Mucosa of rectum (tissue), 2 donors: ENCODE measurements at regions not wholly inside any gene's neighbourhood (a gene's known extent, or its start where the extent isn't known, plus 50 kb on each side); places are given as distances from the start of the nearest gene placed in this dataset.

ENCODE experiments used
- H3K27ac ChIP-seq, 2 donors: one replicate each; pipeline ENCODE4 v1.7.0; 2013; ENCODE audit warnings: inconsistent platforms in 2 of 2, low read depth in 2 of 2, low read length in 2 of 2
- H3K27me3 ChIP-seq, 2 donors: one replicate each; pipeline ENCODE4 v1.7.0; 2013; ENCODE audit warnings: low read length in 2 of 2; ENCODE audit not compliant: control insufficient read depth in 2 of 2, insufficient read depth in 2 of 2
- H3K36me3 ChIP-seq, 2 donors: one replicate each; pipeline ENCODE4 v1.7.0; 2013; ENCODE audit warnings: low read length in 2 of 2; ENCODE audit not compliant: control insufficient read depth in 2 of 2, insufficient read depth in 2 of 2
- H3K4me1 ChIP-seq, 2 donors: one replicate each; pipeline ENCODE4 v1.7.0; 2013; ENCODE audit warnings: low read length in 2 of 2, mild to moderate bottlenecking in 1 of 2; ENCODE audit not compliant: control insufficient read depth in 2 of 2, insufficient read depth in 2 of 2
- H3K4me3 ChIP-seq, 2 donors: one replicate each; pipeline ENCODE4 v1.7.0; 2013; ENCODE audit warnings: low read length in 2 of 2
- H3K9ac ChIP-seq, 2 donors: one replicate each; pipeline ENCODE4 v1.7.0; 2013; ENCODE audit warnings: low read length in 2 of 2, low read depth in 1 of 2, mild to moderate bottlenecking in 1 of 2
- H3K9me3 ChIP-seq, 2 donors: one replicate each; pipeline ENCODE4 v1.7.0; 2013; ENCODE audit warnings: low read length in 2 of 2; ENCODE audit not compliant: control insufficient read depth in 2 of 2
- donor health status: healthy.
- donor health status: Normal muscosa, but diverticular disease.

DNA sequence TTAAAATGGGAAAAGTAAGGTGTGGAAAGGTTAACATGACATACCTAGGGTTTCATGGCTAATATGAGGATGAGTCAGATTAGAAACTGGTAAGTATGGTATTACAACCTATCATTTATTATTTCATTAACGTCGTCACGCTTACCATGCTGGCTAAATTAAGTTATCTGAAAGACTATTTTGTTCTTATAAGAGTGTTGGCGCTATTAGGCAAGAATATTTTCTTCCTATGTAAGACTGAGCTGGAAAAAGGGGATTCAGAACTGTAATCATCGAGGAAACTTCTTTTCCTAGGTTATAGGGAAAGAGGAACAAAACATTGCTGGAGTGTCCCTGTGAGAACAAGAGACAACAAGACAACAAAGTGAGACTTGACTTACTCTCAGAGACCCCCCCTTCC is 440.8 kb downstream of the KCNJ2 start:
- Histone ChIP-seq H3K4me3 (no peak overlapping the region), H3K27ac (no peak overlapping the region), H3K27me3 (no peaks in the 10 kb centered on the region), H3K36me3 (no peaks in the 10 kb centered on the region), H3K9ac (no peak overlapping the region), H3K4me1 (no peaks in the 10 kb centered on the region), H3K9me3 (no peaks in the 10 kb centered on the region)

- H3K27me3 ChIP-seq = no peaks in the 10 kb centered on the region
- H3K9me3 ChIP-seq = no peaks in the 10 kb centered on the region
- H3K4me1 ChIP-seq = no peaks in the 10 kb centered on the region
- no peak overlapping the region for H3K27ac ChIP-seq
- no peak overlapping the region for H3K9ac ChIP-seq
- no peaks in the 10 kb centered on the region for H3K36me3 ChIP-seq
- no peak overlapping the region for H3K4me3 ChIP-seq
Observed at GRCh38 chr17:70613681-70614080, 444.3 kb downstream of the KCNJ2 start.

DNA sequence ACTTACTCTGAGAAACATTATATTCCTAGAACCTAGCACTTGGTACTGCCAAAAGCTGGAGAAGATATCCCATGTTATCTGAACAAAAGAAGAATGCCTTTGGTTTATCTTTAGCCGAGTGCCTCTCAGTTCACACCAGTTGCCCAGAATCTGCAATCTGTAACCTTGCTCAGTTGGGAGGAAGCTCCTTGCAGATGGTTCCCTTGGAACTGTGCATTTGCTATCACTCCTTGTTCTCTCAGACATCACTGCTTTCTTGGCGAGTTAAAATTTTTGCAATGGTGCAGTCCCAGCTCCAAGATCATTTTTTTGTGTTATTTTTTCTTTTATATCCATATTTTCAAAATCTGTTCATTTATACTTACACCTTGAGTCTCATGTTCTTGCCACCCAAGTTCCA is 446.5 kb downstream of the KCNJ2 start:
- Histone ChIP-seq H3K9ac (no peak overlapping the region), H3K27ac (no peak overlapping the region)

GRCh38 chr17:70618641-70619040 is 449.3 kb downstream of the KCNJ2 start:
- H3K4me1 ChIP-seq = peaks cover 0 to 2% of the 10 kb centered on the region in 2 donors
- H3K4me3 ChIP-seq = no peak overlapping the region
- no peaks in the 10 kb centered on the region for H3K9me3 ChIP-seq
- no peak overlapping the region for H3K27ac ChIP-seq
- H3K27me3 ChIP-seq = no peaks in the 10 kb centered on the region
- no peak overlapping the region for H3K9ac ChIP-seq
- H3K36me3 ChIP-seq = no peaks in the 10 kb centered on the region

More for the DNA sequence above, 446.5 kb downstream of the KCNJ2 start:
- Histone ChIP-seq H3K36me3 (no peaks in the 10 kb centered on the region), H3K4me3 (no peak overlapping the region), H3K27me3 (no peaks in the 10 kb centered on the region), H3K9me3 (no peaks in the 10 kb centered on the region), H3K4me1 (no peaks in the 10 kb centered on the region)

GRCh38 chr17:70621566-70621965 is 452.2 kb downstream of the KCNJ2 start:
- Histone ChIP-seq H3K4me1 (peaks cover 0 to 2% of the 10 kb centered on the region in 2 donors), H3K36me3 (no peaks in the 10 kb centered on the region), H3K27ac (no peak overlapping the region), H3K9ac (no peak overlapping the region), H3K4me3 (no peak overlapping the region), H3K27me3 (no peaks in the 10 kb centered on the region), H3K9me3 (no peaks in the 10 kb centered on the region)

DNA sequence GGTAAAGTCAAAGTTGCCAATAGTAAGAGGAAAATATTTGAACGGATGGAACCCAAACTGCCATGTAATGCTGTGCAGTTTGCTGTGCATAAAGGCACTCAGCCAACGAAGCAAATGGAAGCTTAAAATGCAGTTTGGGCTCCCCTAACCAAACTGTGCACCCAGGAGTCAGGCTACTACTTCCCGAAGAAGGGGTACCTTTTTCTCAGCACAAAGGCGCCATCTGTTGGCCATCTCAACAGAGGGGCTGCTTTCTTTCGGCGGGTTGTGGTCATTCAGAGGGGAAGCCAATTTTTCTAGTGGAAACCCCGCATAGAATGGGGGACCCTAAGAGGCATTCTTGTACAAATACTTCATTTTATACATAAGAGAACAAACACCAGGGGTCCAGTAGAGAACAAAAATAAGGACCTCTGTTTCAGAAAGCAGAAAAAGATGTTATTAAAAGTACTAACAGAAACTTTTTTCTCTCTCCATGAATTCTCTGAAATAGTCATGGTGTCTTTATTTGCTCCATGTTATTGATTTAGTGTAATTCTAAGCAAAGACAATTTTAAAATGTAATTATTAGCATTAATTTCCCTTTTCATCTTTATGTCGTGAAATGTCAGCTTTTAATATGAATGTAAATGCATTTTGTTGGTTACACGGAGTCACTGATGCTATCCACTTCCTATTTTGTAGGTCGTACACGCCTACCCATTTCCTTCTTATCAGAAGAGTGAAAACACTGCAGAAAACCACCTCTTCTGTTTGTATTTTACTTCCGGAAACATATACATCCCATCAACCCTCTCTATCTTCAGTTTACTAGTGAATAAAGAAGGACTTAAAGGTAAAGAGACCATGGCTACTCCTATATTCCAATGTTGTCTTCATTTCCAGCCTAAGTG is 453.3 kb downstream of the KCNJ2 start:
- H3K36me3 ChIP-seq = no peaks in the 10 kb centered on the region
- no peak overlapping the region for H3K4me3 ChIP-seq
- no peak overlapping the region for H3K9ac ChIP-seq
- no peak overlapping the region for H3K27ac ChIP-seq
- H3K27me3 ChIP-seq = no peaks in the 10 kb centered on the region
- no peaks in the 10 kb centered on the region for H3K9me3 ChIP-seq
- peaks cover 0 to 2% of the 10 kb centered on the region in 2 donors for H3K4me1 ChIP-seq

GRCh38 chr17:70624211-70624610 is 454.9 kb downstream of the KCNJ2 start:
- Histone ChIP-seq H3K27me3 (no peaks in the 10 kb centered on the region), H3K9me3 (no peaks in the 10 kb centered on the region), H3K4me1 (peaks cover 0 to 2% of the 10 kb centered on the region in 2 donors), H3K4me3 (no peak overlapping the region), H3K27ac (no peak overlapping the region), H3K36me3 (no peaks in the 10 kb centered on the region), H3K9ac (no peak overlapping the region)

DNA sequence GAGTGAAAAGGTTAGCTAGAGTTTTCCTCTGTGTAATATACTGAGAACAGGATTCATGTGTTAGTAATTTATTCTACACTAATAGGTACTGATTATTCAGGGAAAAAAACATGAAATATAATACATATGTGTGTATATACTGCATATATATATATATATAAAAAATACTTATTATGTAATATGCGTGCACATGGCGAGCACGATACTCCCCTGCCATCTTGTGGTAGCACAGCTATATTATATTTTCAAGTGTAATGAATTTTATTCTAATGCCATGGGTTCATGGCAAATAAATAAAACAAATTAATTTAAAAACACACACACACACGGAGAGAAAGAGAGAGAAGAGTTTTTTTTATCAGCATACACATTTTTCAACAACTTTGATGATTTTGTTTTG is 460.6 kb downstream of the KCNJ2 start:
- no peaks in the 10 kb centered on the region for H3K27me3 ChIP-seq
- H3K27ac ChIP-seq = no peak overlapping the region
- H3K4me3 ChIP-seq = no peak overlapping the region
- no peaks in the 10 kb centered on the region for H3K36me3 ChIP-seq
- no peak overlapping the region for H3K9ac ChIP-seq
- H3K4me1 ChIP-seq = no peaks in the 10 kb centered on the region
- H3K9me3 ChIP-seq = no peaks in the 10 kb centered on the region

- no peaks in the 10 kb centered on the region for H3K27me3 ChIP-seq
- no peak overlapping the region for H3K27ac ChIP-seq
- H3K4me1 ChIP-seq = no peaks in the 10 kb centered on the region
- H3K9me3 ChIP-seq = no peaks in the 10 kb centered on the region
- no peak overlapping the region for H3K9ac ChIP-seq
- no peaks in the 10 kb centered on the region for H3K36me3 ChIP-seq
- no peak overlapping the region for H3K4me3 ChIP-seq
Observed at GRCh38 chr17:70636517-70637133, 467.3 kb downstream of the KCNJ2 start.

DNA sequence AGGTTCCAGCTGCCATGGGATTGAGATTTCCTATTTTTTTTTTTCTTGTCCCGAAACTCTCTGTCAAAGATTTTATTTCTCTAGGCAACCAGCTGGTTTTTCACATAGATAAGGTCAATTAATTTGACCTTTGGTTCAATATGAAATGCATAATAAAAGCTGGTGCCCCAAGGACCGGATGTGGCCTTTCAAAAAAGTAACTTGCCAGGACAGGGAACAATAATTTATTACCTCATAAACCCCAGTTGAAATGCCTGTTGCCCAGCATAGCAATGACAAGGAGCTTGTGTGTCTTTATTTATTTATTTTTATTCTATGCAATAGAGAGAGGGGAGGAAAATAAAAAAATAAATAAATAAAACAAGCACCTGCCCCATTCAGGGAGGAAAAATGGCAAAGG is 472.7 kb downstream of the KCNJ2 start:
- Histone ChIP-seq H3K27ac (no peak overlapping the region), H3K9me3 (no peaks in the 10 kb centered on the region)

More for the DNA sequence above, 472.7 kb downstream of the KCNJ2 start:
- Histone ChIP-seq H3K4me3 (no peak overlapping the region), H3K36me3 (no peaks in the 10 kb centered on the region), H3K4me1 (no peaks in the 10 kb centered on the region), H3K27me3 (no peaks in the 10 kb centered on the region), H3K9ac (no peak overlapping the region)
